Esophagus muscularis mucosa (tissue), 4 donors: ENCODE measurements at regions not wholly inside any gene's neighbourhood (a gene's known extent, or its start where the extent isn't known, plus 50 kb on each side); places are given as distances from the start of the nearest gene placed in this dataset.

Source experiments
- EP300 ChIP-seq: sonication (generic); formaldehyde crosslinking; IDR thresholded peaks from one replicate; pipeline ENCODE4 v1.6.1; 2017; ENCODE audit warnings: antibody characterized with exemption
- POLR2A ChIP-seq: fragments of 450-650 bp; IDR thresholded peaks from one replicate; pipeline ENCODE4 v1.6.1; 2017; ENCODE audit warnings: antibody characterized with exemption, moderate library complexity, mild to moderate bottlenecking, low read depth
- POLR2AphosphoS5 ChIP-seq, 2 donors: sonication (generic); formaldehyde crosslinking; IDR thresholded peaks; one replicate each; pipeline ENCODE4 v1.6.1; 2017; ENCODE audit warnings: antibody characterized with exemption in 2 of 2
- TF ChIP-seq, protein P1 (sequence below), 3 experiments: fragments of 200-600 bp in 2 of 3; fragments of 450-650 bp in 1 of 3; sonication (generic) in 2 of 3; IDR thresholded peaks; one replicate each; pipeline ENCODE4 v1.5.1; 2017 to 2019; ENCODE audit warnings: antibody characterized with exemption in 3 of 3, mild to moderate bottlenecking in 2 of 3, moderate library complexity in 1 of 3

DNA sequence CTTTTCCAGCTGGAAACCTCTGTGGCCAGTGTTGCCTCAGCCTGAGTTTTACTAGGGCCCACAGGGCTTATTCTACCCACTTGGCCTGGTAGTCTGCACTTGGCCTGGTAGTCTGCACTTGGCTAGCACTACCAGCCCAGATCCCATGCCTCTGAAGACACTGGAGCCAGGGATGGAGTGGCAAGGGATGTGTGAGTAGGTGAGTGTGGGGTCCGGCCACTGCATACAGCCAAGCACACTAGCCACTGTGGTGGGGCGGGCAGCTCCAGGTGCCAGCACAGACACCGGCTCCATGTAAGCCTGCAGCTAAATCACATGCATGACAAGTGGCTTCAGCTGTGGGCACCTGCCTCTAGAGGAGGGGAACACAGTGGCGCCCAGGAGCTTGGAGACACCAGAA, 63.4 kb upstream of the NAV3 start:
- TF ChIP-seq POLR2A, result no peak
- no peak for TF ChIP-seq POLR2AphosphoS5 (IDR thresholded peaks at IDR 0.05)
- TF ChIP-seq, protein P1, sequence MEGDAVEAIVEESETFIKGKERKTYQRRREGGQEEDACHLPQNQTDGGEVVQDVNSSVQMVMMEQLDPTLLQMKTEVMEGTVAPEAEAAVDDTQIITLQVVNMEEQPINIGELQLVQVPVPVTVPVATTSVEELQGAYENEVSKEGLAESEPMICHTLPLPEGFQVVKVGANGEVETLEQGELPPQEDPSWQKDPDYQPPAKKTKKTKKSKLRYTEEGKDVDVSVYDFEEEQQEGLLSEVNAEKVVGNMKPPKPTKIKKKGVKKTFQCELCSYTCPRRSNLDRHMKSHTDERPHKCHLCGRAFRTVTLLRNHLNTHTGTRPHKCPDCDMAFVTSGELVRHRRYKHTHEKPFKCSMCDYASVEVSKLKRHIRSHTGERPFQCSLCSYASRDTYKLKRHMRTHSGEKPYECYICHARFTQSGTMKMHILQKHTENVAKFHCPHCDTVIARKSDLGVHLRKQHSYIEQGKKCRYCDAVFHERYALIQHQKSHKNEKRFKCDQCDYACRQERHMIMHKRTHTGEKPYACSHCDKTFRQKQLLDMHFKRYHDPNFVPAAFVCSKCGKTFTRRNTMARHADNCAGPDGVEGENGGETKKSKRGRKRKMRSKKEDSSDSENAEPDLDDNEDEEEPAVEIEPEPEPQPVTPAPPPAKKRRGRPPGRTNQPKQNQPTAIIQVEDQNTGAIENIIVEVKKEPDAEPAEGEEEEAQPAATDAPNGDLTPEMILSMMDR (IDR thresholded peaks at IDR 0.05), result no peak
- no peak for TF ChIP-seq EP300
